GM12873 (cell line): ENCODE measurements at regions not wholly inside any gene's neighbourhood (a gene's known extent, or its start where the extent isn't known, plus 50 kb on each side); places are given as distances from the start of the nearest gene placed in this dataset.

Experiments used
- CTCF ChIP-seq: IDR thresholded peaks from 2 replicates; pipeline ENCODE4 v1.5.1; 2012; ENCODE audit warnings: low read depth, mild to moderate bottlenecking, moderate library complexity, low read length, control low read depth; ENCODE audit not compliant: insufficient read depth; ENCODE audit errors: missing control alignments

DNA sequence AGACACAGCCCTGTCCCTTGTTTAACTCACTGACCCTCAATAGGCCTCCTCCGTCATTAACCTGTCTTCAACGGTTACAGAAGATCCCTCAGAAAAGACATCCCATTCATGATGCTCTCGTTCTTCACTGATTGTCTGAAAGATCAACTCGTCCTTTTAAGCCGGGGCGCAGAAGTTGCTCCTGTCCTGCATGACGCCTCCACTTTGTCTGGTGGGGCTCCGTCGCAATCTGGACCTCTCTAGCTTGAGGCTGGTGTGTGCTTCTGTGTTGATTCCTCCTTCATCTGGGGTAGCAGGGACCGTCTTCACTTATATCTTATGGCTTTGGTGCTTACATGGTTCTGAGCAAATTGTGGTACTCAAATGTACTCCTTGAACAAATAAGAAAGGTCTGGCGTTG is 766.0 kb upstream of the PCDH9 start:
- TF ChIP-seq CTCF: no peak

GRCh38 chr13:67990868-67991267 is 760.7 kb upstream of the PCDH9 start:
- no peak for TF ChIP-seq CTCF

DNA sequence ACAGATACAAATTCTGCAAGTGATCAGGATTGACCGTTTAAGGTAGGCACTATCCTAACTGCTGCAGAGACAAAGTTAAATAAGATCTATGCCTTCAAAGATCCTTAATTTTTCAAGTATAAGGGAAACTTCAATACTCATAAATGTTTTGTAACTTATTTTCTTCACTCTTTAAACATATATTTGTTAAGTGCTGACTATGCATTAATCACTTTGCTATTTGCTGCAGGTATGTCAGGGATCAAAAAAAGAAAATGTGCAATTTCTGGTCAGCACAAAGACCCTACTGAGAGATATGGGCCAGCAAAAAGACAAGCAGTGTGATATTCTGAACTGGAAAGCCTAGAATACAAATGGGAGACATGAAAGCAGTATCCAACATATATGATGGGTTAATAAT is 756.1 kb upstream of the PCDH9 start:
- no peak for TF ChIP-seq CTCF

DNA sequence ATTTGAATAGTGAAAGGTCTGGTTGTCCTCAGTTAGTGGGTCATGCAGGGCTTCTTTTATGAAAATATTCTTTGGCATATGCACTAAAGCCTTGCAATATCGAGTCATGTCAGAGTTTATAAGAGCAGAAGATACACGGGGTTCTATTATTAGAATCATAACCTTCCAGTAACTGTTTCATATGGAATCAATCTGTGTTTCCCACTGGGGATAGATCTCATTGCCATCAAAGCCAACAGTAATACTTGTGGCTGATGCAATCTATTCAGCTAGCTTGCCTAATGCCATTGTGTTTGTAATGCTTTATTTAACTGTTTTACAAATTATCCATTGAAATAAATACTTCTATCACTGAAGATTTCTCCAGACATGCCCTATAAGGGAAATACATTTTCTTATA is 746.9 kb upstream of the PCDH9 start:
- no peak for TF ChIP-seq CTCF

GRCh38 chr13:67971291-67971690 is 741.2 kb upstream of the PCDH9 start:
- no peak for TF ChIP-seq CTCF

- no peak for TF ChIP-seq CTCF
Measured at GRCh38 chr13:67967031-67967430, 736.9 kb upstream of the PCDH9 start.

DNA sequence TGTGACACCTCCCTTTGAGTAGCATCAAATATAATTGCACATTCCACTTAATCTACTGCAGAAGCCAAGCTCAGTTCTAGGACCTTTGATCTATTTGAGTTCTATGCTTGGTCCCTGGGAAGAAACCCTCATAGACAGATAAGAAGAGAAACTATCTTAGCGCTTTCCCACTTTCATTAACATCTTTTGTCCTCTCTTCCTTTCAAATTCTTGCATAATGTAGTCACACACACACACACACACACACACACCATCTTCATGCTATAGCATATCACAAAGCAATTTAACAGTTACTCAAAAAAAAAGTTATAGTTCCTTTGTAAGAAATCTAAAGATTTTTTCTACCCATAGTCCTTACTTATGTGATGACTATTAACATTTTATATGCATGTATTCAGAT is 735.9 kb upstream of the PCDH9 start:
- no peak for TF ChIP-seq CTCF

DNA sequence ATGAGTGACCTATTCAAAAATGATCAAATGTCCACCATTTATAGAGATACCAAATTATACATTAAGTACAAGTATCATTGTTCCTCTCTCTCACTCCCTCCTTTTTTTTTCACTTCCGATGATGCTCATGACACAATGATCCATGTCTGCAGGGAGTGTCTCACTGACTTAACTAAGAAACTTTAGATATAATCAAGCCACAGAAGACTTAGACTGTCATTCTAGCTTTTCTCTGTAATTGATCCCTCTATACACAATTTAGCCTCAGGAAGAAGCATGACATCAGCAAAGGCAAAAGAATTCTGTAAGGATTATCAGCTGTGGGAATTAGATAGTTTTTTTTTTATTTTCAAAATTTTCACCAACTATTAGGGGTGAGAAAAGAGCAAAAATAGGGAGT is 734.9 kb upstream of the PCDH9 start:
- TF ChIP-seq CTCF: no peak
